NCI-H524 (cell line): ENCODE measurements at regions not wholly inside any gene's neighbourhood (a gene's known extent, or its start where the extent isn't known, plus 50 kb on each side); places are given as distances from the start of the nearest gene placed in this dataset.

Source experiments
- DNase-seq, 2 experiments: peaks; one replicate each; lab custom pipeline; 2025; lab: John Stamatoyannopoulos, UW

- no peak for DNase-seq
Measured at GRCh38 chr11:103530257-103530656, 421.0 kb downstream of the DYNC2H1 start.

GRCh38 chr11:103532133-103532788 lies 423.0 kb downstream of the DYNC2H1 start:
- no peak for DNase-seq

- DNase-seq: no peak
Measured at GRCh38 chr11:103534191-103534590, 425.0 kb downstream of the DYNC2H1 start.

GRCh38 chr11:103534959-103535358 lies 425.7 kb downstream of the DYNC2H1 start:
- no peak for DNase-seq

DNA sequence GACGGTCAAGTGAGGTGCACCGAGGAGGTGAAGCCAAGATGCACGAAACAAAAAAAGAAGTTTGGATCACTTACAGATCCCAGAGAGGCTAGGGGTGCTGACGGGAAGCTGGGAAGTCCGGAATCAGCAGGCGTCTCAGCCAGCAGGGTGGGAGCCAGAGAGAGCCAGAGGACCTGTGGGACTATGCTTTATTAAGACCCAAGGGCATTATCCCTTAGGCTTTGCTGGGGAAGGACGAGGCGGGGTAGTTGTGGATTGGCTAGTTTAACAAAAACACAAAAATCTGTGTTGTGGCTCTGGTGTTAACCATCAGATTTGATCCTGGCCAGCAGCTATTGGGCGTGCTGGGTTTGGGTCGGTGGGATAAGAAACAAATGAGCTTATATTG lies 427.1 kb downstream of the DYNC2H1 start:
- peak; percentile 17 to 54 for DNase-seq

- DNase-seq: peak; percentile 40 to 62
Measured at GRCh38 chr11:103537904-103538502, 428.8 kb downstream of the DYNC2H1 start.

- no peak for DNase-seq
Measured at GRCh38 chr11:103539166-103539565, 429.9 kb downstream of the DYNC2H1 start.

- no peak for DNase-seq
Measured at GRCh38 chr11:103541186-103541795, 432.1 kb downstream of the DYNC2H1 start.

- no peak for DNase-seq
Measured at GRCh38 chr11:103542851-103543250, 433.6 kb downstream of the DYNC2H1 start.

GRCh38 chr11:103543456-103543855 lies 434.2 kb downstream of the DYNC2H1 start:
- DNase-seq: peak in 1 of 2 experiments; percentile 26

DNA sequence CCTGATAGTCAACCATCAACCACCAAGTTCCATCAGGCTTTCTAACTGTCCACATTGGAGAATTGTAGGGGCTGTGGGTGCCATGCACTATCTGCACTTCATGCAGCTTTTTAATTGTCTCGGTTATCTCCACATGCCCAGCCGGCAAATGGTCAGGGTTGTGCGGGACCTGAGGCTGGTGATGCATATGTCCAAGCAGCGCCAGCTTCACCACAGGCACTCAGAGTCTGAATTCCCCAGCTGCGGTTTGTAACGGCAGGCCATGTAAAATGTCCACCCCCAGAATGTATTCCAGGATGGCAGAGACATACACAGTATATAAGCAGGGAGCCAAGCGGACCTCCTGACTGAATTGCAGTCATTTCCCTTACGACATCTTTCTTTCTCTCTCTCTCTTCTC lies 435.6 kb downstream of the DYNC2H1 start:
- DNase-seq: no peak

GRCh38 chr11:103545551-103545950 lies 436.3 kb downstream of the DYNC2H1 start:
- no peak for DNase-seq

- peak; percentile 43 to 72 for DNase-seq
Measured at GRCh38 chr11:103546236-103546635, 437.0 kb downstream of the DYNC2H1 start.

- DNase-seq: peak in 1 of 2 experiments; percentile 37
Measured at GRCh38 chr11:103547024-103547423, 437.8 kb downstream of the DYNC2H1 start.

- DNase-seq: no peak
Measured at GRCh38 chr11:103547691-103548090, 438.5 kb downstream of the DYNC2H1 start.

DNA sequence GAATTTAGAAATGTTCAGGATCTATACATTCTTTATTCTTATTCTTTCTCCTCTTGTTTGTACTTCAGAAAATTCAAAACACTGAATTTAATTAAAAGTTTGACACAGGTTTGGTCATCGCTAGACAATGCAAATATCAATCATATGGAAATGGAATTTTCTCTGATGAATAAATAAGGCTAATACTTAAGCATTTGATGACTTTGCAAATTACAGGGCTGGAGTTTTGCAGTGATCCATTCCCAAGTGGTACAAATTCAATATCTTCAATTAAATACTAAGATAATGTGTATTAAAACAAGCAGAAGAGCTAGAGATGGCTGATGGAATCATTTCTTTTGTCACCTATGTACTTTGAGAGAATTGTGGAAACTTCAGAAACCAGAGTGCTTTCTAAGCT lies 439.6 kb downstream of the DYNC2H1 start:
- DNase-seq: no peak

- DNase-seq: no peak
Measured at GRCh38 chr11:103550811-103551210, 441.6 kb downstream of the DYNC2H1 start.

- DNase-seq: no peak
Measured at GRCh38 chr11:103552086-103552485, 442.9 kb downstream of the DYNC2H1 start.

DNA sequence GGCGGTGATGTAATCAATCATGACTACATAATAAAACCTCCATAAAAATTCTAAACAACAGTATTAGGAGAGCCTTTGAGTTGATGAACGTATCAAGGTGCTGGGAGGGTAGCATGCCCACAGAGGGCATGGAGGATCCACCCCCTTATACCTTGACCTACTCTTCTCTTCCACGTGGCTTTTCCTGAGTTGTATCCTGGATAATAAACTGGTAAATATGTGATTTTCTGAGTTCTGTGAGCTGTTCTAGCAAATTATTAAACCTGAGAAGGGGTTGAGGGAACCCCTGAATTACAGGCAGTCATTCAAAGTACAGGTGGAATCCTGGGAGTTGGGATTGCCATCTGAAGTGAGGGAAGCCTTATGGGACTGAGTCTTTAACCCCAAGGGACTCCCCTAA lies 446.9 kb downstream of the DYNC2H1 start:
- no peak for DNase-seq

GRCh38 chr11:103566116-103566515 lies 456.9 kb downstream of the DYNC2H1 start:
- DNase-seq: no peak

DNA sequence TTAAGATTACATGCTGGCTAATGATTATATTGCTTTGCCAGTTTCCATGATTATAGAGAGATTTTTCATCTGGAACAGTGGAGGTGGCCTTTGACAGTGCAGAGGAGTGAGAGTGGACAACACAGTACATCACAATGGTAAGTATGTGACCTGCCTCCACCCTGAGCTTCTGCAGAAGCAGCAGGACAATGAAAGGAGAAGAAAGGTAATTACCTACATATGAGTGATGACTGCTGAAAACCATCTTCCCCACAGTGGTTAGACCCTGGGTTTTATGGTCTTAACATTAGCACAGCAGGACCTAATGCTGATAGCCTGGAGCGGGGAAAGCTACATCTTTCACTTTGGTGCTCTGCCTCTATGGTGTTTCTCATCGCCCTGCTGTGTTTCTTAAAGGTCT lies 454.7 kb upstream of the DDI1 start:
- no peak for DNase-seq

GRCh38 chr11:103582351-103582909 lies 454.0 kb upstream of the DDI1 start:
- no peak for DNase-seq

DNA sequence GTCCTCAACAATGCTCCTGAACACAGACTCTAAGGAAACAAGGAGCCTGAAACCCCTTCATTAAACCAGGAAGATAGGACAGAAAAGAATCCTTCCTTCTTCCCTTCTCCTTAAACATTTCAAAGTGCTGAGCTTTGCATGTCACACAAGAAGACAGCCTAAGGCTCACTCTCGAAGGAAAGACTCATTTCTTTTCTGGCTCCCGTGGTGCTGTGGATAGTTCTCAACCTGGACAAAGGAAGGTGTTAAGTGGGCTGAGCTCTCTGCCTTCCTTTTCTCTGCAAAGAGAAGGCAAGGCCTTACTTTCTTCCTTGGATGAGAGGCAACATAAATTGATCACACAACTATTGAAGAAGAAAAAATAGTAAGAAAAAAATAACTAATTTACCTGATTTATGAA lies 452.4 kb upstream of the DDI1 start:
- DNase-seq: no peak
